Body of pancreas (tissue), 4 donors: ENCODE measurements at regions not wholly inside any gene's neighbourhood (a gene's known extent, or its start where the extent isn't known, plus 50 kb on each side); places are given as distances from the start of the nearest gene placed in this dataset.

Source experiments
- CTCF ChIP-seq, 7 experiments: fragments of 450-650 bp in 4 of 7; fragments of 200-600 bp in 3 of 7; sonication (generic) in 3 of 7; IDR thresholded peaks; one replicate each; pipeline ENCODE4 v1.5.1; 2016 to 2019; ENCODE audit warnings: antibody characterized with exemption in 7 of 7
- POLR2A ChIP-seq, 3 donors: fragments of 450-650 bp; IDR thresholded peaks; one replicate each; pipeline ENCODE4 v1.6.1; 2016; ENCODE audit warnings: antibody characterized with exemption in 3 of 3, mild to moderate bottlenecking in 2 of 3

GRCh38 chr15:77545058-77545457, 87.7 kb downstream of the LINGO1 start:
- TF ChIP-seq POLR2A (IDR thresholded peaks at IDR 0.05) (no peak), CTCF (IDR thresholded peaks at IDR 0.05) (no peak)
